Body of pancreas (tissue), 4 donors: ENCODE measurements at regions not wholly inside any gene's neighbourhood (a gene's known extent, or its start where the extent isn't known, plus 50 kb on each side); places are given as distances from the start of the nearest gene placed in this dataset.
"Not testable (repeated sequence)": the region's sequence is repeated elsewhere in the genome, so short reads cannot be mapped to it uniquely, and the experiment has no call there.

Source experiments
- ATAC-seq: fragments of 150-250 bp; one replicate; pipeline ENCODE4 v1.9.1; 2016
- DNase-seq, 4 donors: peaks; one replicate each; pipeline ENCODE4 v3.0.0-alpha.2; 2019
- H3K27ac ChIP-seq, 4 donors: fragments of 200-600 bp; sonication (generic); 1 replicate in 3 of 4; 2 replicates in 1 of 4; pipeline versions ENCODE4 v1.5.1 to v1.6.1; 2016 to 2019; ENCODE audit warnings: mild to moderate bottlenecking in 1 of 4, mixed read lengths in 1 of 4, moderate library complexity in 1 of 4
- H3K27me3 ChIP-seq, 2 donors: fragments of 200-600 bp; sonication (generic); one replicate each; pipeline ENCODE4 v1.6.0; 2016; ENCODE audit warnings: mild to moderate bottlenecking in 1 of 2
- H3K36me3 ChIP-seq, 2 donors: fragments of 200-600 bp; sonication (generic); replicated peaks in 1 of 2; 2 replicates each; pipeline ENCODE4 v1.5.1; 2016; ENCODE audit warnings: low read depth in 2 of 2; ENCODE audit not compliant: insufficient read depth in 1 of 2
- H3K4me1 ChIP-seq: fragments of 200-600 bp; sonication (generic); one replicate; pipeline ENCODE4 v1.6.0; 2016
- H3K4me3 ChIP-seq, 2 donors: fragments of 200-600 bp; sonication (generic); 1 replicate in 1 of 2; 2 replicates in 1 of 2; pipeline ENCODE4 v1.5.1; 2016 to 2019
- H3K9me3 ChIP-seq, 3 donors: fragments of 200-600 bp; sonication (generic); 1 replicate in 2 of 3; 2 replicates in 1 of 3; pipeline ENCODE4 v1.5.1; 2016
- POLR2A ChIP-seq, 3 donors: fragments of 450-650 bp; IDR thresholded peaks; one replicate each; pipeline ENCODE4 v1.6.1; 2016; ENCODE audit warnings: antibody characterized with exemption in 3 of 3, mild to moderate bottlenecking in 2 of 3
- WGBS, 2 donors: methylation state at CpG; one replicate each; pipeline ENCODE4 v1.1.5; 2017; 5-methylcytosine and 5-hydroxymethylcytosine counted together
- intact Hi-C: fragments of 100-400 bp; cut with DNase I; formaldehyde crosslinking; loops from one replicate; pipeline ENCODE4 v1.15.1; 2023
- TF ChIP-seq, protein P1 (sequence below), 7 experiments: fragments of 450-650 bp in 4 of 7; fragments of 200-600 bp in 3 of 7; sonication (generic) in 3 of 7; IDR thresholded peaks; one replicate each; pipeline ENCODE4 v1.5.1; 2016 to 2019; ENCODE audit warnings: antibody characterized with exemption in 7 of 7

- ATAC-seq, result no peak
- H3K36me3 ChIP-seq, result no peaks in the 10 kb centered on the region
- no peaks in the 10 kb centered on the region for H3K4me1 ChIP-seq
- no peak overlapping the region for H3K27ac ChIP-seq
- TF ChIP-seq POLR2A (IDR thresholded peaks at IDR 0.05), result no peak
- intact Hi-C loops, result no loop called here
- H3K9me3 ChIP-seq, result no peaks in the 10 kb centered on the region
- WGBS, 2 donors, result 36 to 37% methylated on average over 2 of the region's 2 CpGs
- no peaks in the 10 kb centered on the region for H3K27me3 ChIP-seq
- H3K4me3 ChIP-seq, result no peak overlapping the region
- no peak for DNase-seq
Measured at GRCh38 chr15:54776410-54776809, 420.3 kb downstream of the RSL24D1 start.

- DNase-seq (no peak), ATAC-seq (no peak)
- H3K9me3 ChIP-seq, result no peaks in the 10 kb centered on the region
- H3K36me3 ChIP-seq, result no peaks in the 10 kb centered on the region
- no peaks in the 10 kb centered on the region for H3K4me1 ChIP-seq
- H3K27me3 ChIP-seq, result no peaks in the 10 kb centered on the region
- no peak overlapping the region for H3K27ac ChIP-seq
- no peak for TF ChIP-seq POLR2A (IDR thresholded peaks at IDR 0.05)
- TF ChIP-seq, protein P1, sequence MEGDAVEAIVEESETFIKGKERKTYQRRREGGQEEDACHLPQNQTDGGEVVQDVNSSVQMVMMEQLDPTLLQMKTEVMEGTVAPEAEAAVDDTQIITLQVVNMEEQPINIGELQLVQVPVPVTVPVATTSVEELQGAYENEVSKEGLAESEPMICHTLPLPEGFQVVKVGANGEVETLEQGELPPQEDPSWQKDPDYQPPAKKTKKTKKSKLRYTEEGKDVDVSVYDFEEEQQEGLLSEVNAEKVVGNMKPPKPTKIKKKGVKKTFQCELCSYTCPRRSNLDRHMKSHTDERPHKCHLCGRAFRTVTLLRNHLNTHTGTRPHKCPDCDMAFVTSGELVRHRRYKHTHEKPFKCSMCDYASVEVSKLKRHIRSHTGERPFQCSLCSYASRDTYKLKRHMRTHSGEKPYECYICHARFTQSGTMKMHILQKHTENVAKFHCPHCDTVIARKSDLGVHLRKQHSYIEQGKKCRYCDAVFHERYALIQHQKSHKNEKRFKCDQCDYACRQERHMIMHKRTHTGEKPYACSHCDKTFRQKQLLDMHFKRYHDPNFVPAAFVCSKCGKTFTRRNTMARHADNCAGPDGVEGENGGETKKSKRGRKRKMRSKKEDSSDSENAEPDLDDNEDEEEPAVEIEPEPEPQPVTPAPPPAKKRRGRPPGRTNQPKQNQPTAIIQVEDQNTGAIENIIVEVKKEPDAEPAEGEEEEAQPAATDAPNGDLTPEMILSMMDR (IDR thresholded peaks at IDR 0.05), result no peak
- WGBS, 2 donors, result 68 to 70% methylated on average over 1 of the region's 1 CpG
- H3K4me3 ChIP-seq, result no peak overlapping the region
- intact Hi-C loops, result no loop called here
Measured at GRCh38 chr15:54772663-54773062, 424.1 kb downstream of the RSL24D1 start.

DNA sequence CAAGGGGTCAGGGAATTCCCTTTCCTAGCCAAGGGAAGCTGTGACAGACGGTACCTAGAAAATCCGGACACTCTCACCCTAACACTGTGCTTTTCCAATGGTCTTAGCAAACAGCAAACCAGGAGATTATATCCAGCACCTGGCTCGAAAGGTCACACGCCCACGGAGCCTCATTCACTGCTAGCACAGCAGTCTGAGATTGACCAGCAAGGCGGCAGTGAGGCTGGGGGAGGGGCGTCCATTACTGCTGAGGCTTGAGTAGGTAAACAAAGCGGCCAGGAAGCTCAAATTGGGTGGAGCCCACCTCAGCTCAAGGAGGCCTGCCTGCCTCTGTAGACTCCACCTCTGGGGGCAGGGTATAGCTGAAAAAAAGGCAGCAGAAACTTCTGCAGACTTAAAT lies 447.3 kb downstream of the RSL24D1 start:
- H3K27ac ChIP-seq, DNase-seq, H3K27me3 ChIP-seq, H3K9me3 ChIP-seq, H3K36me3 ChIP-seq, intact Hi-C loops, ATAC-seq, H3K4me1 ChIP-seq, H3K4me3 ChIP-seq: not testable (repeated sequence)
- 66 to 72% methylated on average over 8 of the region's 8 CpGs for WGBS, 2 donors

GRCh38 chr15:54722342-54722986 lies 474.3 kb downstream of the RSL24D1 start:
- H3K27me3 ChIP-seq, result peaks cover 0 to 3% of the 10 kb centered on the region in 2 donors
- intact Hi-C loops, result no loop called here
- ATAC-seq (no peak), DNase-seq (no peak)
- H3K27ac ChIP-seq, result no peak overlapping the region
- 69 to 75% methylated on average over 9 of the region's 9 CpGs for whole genome bisulfite sequencing, 2 donors
- no peaks in the 10 kb centered on the region for H3K4me1 ChIP-seq
- H3K9me3 ChIP-seq, result no peaks in the 10 kb centered on the region
- no peak overlapping the region for H3K4me3 ChIP-seq
- TF ChIP-seq, protein P1 (IDR thresholded peaks at IDR 0.05), result no peak
- no peak for TF ChIP-seq POLR2A (IDR thresholded peaks at IDR 0.05)
- no peaks in the 10 kb centered on the region for H3K36me3 ChIP-seq

GRCh38 chr15:54719325-54719724 lies 477.4 kb downstream of the RSL24D1 start:
- DNase-seq (no peak), ATAC-seq (no peak)
- intact Hi-C loops, result no loop called here
- 59 to 69% methylated on average over 2 of the region's 2 CpGs for WGBS, 2 donors
- TF ChIP-seq, protein P1 (IDR thresholded peaks at IDR 0.05), result no peak
- TF ChIP-seq POLR2A (IDR thresholded peaks at IDR 0.05), result no peak
- H3K4me3 ChIP-seq, result no peak overlapping the region
- H3K27ac ChIP-seq, result no peak overlapping the region
- H3K36me3 ChIP-seq, result no peaks in the 10 kb centered on the region
- no peaks in the 10 kb centered on the region for H3K9me3 ChIP-seq
- no peaks in the 10 kb centered on the region for H3K4me1 ChIP-seq
- peaks cover 0 to 3% of the 10 kb centered on the region in 2 donors for H3K27me3 ChIP-seq
